NCI-H69 (cell line): ENCODE measurements at regions not wholly inside any gene's neighbourhood (a gene's known extent, or its start where the extent isn't known, plus 50 kb on each side); places are given as distances from the start of the nearest gene placed in this dataset.

ENCODE experiments used
- DNase-seq: peaks from one replicate; lab custom pipeline; 2025; lab: John Stamatoyannopoulos, UW

DNA sequence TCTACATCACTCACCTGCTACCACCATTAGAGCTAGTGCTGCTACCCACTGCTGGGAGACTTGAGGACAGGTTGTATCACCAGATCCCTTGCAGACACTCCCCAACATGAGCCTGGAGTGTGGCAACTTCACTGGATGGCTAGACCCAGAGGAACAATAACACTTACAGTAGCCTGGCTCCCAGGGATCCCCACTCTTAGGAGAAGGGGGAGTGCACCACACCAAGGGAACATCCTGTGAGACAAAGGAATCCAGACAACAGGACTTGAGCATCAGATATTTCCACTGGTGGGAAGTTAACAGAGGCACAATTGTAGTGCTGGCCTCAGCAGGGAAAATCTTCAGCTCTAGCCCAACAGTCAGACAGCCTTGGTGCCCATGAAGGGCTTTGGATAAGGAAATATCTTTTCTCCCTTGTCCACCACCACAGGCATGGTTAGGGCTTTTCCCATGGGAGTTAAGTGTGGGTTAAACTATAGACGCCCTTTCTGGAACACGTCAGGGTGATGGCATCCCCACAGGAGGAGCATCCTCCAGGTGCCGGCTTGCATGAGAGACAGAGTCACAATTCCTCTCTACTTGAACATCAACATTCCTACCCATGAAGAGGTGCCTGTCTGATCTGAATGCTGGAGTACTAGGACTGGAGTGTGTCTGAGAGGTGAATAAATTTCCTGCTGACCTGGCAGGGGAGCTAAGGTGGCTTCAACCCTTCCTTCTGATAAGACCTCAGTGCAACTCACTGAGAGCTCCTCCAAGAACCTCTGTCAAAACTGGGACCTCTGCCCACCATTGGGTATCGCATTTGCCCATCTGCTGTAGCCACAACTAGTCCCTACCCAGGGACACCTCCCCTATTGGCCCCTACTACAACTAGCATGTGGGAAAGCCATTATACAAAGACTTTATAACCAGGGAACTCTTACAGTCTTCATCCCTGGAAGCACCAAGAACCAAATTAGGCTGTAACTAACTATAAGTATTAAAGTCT is 55.4 kb upstream of the SIRPG start:
- no peak for DNase-seq

GRCh38 chr20:1711826-1712601 is 54.4 kb upstream of the SIRPG start:
- DNase-seq = peak; percentile 22

DNA sequence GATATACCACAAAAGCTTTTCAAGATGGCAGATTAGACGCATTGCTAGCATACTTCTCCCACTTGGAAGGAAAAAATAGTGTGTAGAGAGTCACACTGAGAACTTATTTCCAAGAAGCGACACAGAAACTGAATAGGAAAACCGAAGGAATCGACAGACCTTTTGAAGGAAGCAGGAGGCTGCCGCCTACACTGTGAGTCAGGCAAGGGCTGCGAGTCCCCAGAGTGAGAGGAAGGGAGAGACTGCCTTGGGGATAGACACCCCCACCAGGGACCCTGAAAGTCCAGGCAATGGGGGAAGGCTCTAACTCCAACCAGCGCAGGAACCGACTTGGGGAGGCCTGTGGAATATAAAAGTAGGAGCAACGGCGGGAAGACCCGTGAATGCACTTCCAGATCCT is 53.7 kb upstream of the SIRPG start:
- DNase-seq = no peak

- DNase-seq = no peak
Measured at GRCh38 chr20:1710484-1710883, 52.9 kb upstream of the SIRPG start.

- no peak for DNase-seq
Measured at GRCh38 chr20:1707588-1708449, 50.2 kb upstream of the SIRPG start.
